NCI-H2029 treated with DMSO at 0.1 percent for 48 hours (cell line): ENCODE measurements at regions not wholly inside any gene's neighbourhood (a gene's known extent, or its start where the extent isn't known, plus 50 kb on each side); places are given as distances from the start of the nearest gene placed in this dataset.

Experiments
- DNase-seq: peaks from one replicate; lab custom pipeline; 2025; lab: John Stamatoyannopoulos, UW

- no peak for DNase-seq
Observed at GRCh38 chr10:75347186-75347585, 54.4 kb downstream of the ZNF503 start.

- no peak for DNase-seq
Observed at GRCh38 chr10:75345738-75346137, 55.8 kb downstream of the ZNF503 start.

GRCh38 chr10:75344170-75344569 is 57.4 kb downstream of the ZNF503 start:
- DNase-seq: no peak

- DNase-seq: no peak
Observed at GRCh38 chr10:75342397-75342796, 59.2 kb downstream of the ZNF503 start.

GRCh38 chr10:75335983-75336382 is 65.6 kb downstream of the ZNF503 start:
- DNase-seq: no peak

- DNase-seq: no peak
Observed at GRCh38 chr10:75335191-75335590, 66.4 kb downstream of the ZNF503 start.

- DNase-seq: no peak
Observed at GRCh38 chr10:75334720-75335119, 66.8 kb downstream of the ZNF503 start.

GRCh38 chr10:75332081-75332480 is 69.5 kb downstream of the ZNF503 start:
- no peak for DNase-seq

GRCh38 chr10:75331081-75331480 is 70.5 kb downstream of the ZNF503 start:
- no peak for DNase-seq

- DNase-seq: no peak
Observed at GRCh38 chr10:75329190-75329745, 72.3 kb downstream of the ZNF503 start.

GRCh38 chr10:75326306-75326705 is 75.3 kb downstream of the ZNF503 start:
- no peak for DNase-seq

- DNase-seq: no peak
Observed at GRCh38 chr10:75319274-75319673, 82.3 kb downstream of the ZNF503 start.

- no peak for DNase-seq
Observed at GRCh38 chr10:75314570-75314969, 78.8 kb upstream of the COMTD1 start.

GRCh38 chr10:75312440-75312839 is 76.7 kb upstream of the COMTD1 start:
- no peak for DNase-seq

- DNase-seq: no peak
Observed at GRCh38 chr10:75305675-75306074, 69.9 kb upstream of the COMTD1 start.

GRCh38 chr10:75304741-75305390 is 69.1 kb upstream of the COMTD1 start:
- no peak for DNase-seq

- DNase-seq: no peak
Observed at GRCh38 chr10:75304313-75304712, 68.6 kb upstream of the COMTD1 start.

- DNase-seq: no peak
Observed at GRCh38 chr10:75303045-75303777, 67.5 kb upstream of the COMTD1 start.

GRCh38 chr10:75302029-75302428 is 66.3 kb upstream of the COMTD1 start:
- no peak for DNase-seq

- DNase-seq: no peak
Observed at GRCh38 chr10:75297021-75297599, 61.4 kb upstream of the COMTD1 start.

GRCh38 chr10:75295868-75296441 is 60.2 kb upstream of the COMTD1 start:
- DNase-seq: no peak

GRCh38 chr10:75294866-75295701 is 59.3 kb upstream of the COMTD1 start:
- DNase-seq: peak; percentile 0
